ENCODE measurements at regions not wholly inside any gene's neighbourhood (a gene's known extent, or its start where the extent isn't known, plus 50 kb on each side); places are given as distances from the start of the nearest gene placed in this dataset.

DNA sequence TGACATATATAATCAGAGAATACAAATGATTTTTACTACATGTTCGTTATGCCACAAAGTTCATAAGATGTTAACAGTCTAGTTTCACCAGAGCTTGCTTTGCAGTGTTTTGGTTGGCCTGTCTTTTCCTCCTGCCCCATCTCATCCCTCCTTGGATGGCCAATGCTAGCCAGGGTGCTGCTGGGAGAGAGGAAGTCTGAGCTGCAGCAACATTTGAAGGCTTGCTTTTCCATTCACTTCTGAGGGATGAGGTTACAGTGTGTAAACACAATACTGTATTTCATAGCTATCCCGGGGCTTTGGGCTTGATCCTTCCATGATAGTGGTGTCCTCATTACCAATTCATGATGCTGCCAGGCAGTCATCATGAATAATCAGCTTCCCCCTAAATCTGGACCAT lies 170.5 kb downstream of the RAB11FIP2 start:
- CTCF ChIA-PET: no interaction called here
- no peak overlapping the region for H3K4me2 ChIP-seq (ENCODE audit: low read length)
- no peaks in the 10 kb centered on the region for H3K36me3 ChIP-seq (ENCODE audit: control insufficient read depth in 1 of 2, insufficient read depth in 2 of 2, low read length in 2 of 2)
- intact Hi-C loops (cut with micrococcal nuclease): no loop called here
- no peak overlapping the region for H3K27ac ChIP-seq (ENCODE audit: low read depth, low read length)
- POLR2A ChIA-PET: no interaction called here
- DNase-seq (ENCODE audit: low read depth, low spot score) (no peak), ATAC-seq (no peak)
- H3K9me3 ChIP-seq (ENCODE audit: control insufficient read depth in 1 of 2, insufficient read depth in 1 of 2, low read depth in 1 of 2, low read length in 2 of 2): no peaks in the 10 kb centered on the region
- no peaks in the 10 kb centered on the region for H4K20me1 ChIP-seq (ENCODE audit: insufficient read depth)
- no TSS peak for BruUV-seq (replicated peaks)
- no peak overlapping the region for H3K4me3 ChIP-seq (replicated peaks in 1 of 2; ENCODE audit: low read depth in 1 of 2, low read length in 2 of 2)
- H3K9me2 ChIP-seq (ENCODE audit: insufficient read depth): no peaks in the 10 kb centered on the region
- RAD21 ChIA-PET (ENCODE audit: low non-redundant PET in 1 of 2, low total read pairs in 2 of 2, uncharacterized antibody in 2 of 2, unreplicated experiment in 2 of 2): no interaction called here
- H3K79me2 ChIP-seq (ENCODE audit: insufficient read depth, low read length): no peaks in the 10 kb centered on the region
- peaks cover 53% of the 10 kb centered on the region for H3K27me3 ChIP-seq (ENCODE audit: insufficient read depth, low read length)
- no peak overlapping the region for H2AFZ ChIP-seq (ENCODE audit: low read depth, low read length, poor library complexity, severe bottlenecking)
- H3K9ac ChIP-seq (ENCODE audit: low read length): no peak overlapping the region
- H3K4me1 ChIP-seq (ENCODE audit: control insufficient read depth in 1 of 2, insufficient read depth in 2 of 2, low read length in 2 of 2): no peaks in the 10 kb centered on the region
- TF ChIP-seq SRF (IDR thresholded peaks at IDR 0.05; ENCODE audit: low read depth) (no peak), EZH2phosphoT487 (IDR thresholded peaks at IDR 0.05; ENCODE audit: borderline replicate concordance) (no peak), CTCF (IDR thresholded peaks at IDR 0.05 in 2 of 3, conservative IDR thresholded peaks at IDR 0.05 in 1 of 3; ENCODE audit: borderline replicate concordance in 1 of 3, insufficient read depth in 1 of 3, low read depth in 2 of 3, low read length in 2 of 3) (no peak), EZH2 (IDR thresholded peaks at IDR 0.05) (no peak), CBX3 (IDR thresholded peaks at IDR 0.05; ENCODE audit: low read depth) (no peak), YY1 (IDR thresholded peaks at IDR 0.05; ENCODE audit: extremely low read depth, insufficient replicate concordance, low read depth, low read length) (no peak), SIN3A (IDR thresholded peaks at IDR 0.05; ENCODE audit: low read depth) (no peak), SP1 (IDR thresholded peaks at IDR 0.05; ENCODE audit: low read depth) (no peak), ZBTB33 (IDR thresholded peaks at IDR 0.05; ENCODE audit: extremely low read depth, insufficient replicate concordance, low read length) (no peak), MAX (IDR thresholded peaks at IDR 0.05) (no peak), FOSL1 (IDR thresholded peaks at IDR 0.05; ENCODE audit: low read depth) (no peak), POLR2A (IDR thresholded peaks at IDR 0.05; ENCODE audit: borderline replicate concordance, extremely low read depth, insufficient read depth, insufficient read length) (no peak), ZNF274 (IDR thresholded peaks at IDR 0.05; ENCODE audit: low read depth, low read length) (no peak), EGR1 (IDR thresholded peaks at IDR 0.05; ENCODE audit: low read depth) (no peak), ZFX (IDR thresholded peaks at IDR 0.05) (no peak), ELF1 (IDR thresholded peaks at IDR 0.05; ENCODE audit: borderline replicate concordance, low read depth) (no peak), TCF7L2 (IDR thresholded peaks at IDR 0.05; ENCODE audit: borderline replicate concordance, extremely low read depth, insufficient read depth, insufficient read length) (no peak), CEBPB (IDR thresholded peaks at IDR 0.05; ENCODE audit: low read depth) (no peak), POLR2AphosphoS5 (IDR thresholded peaks at IDR 0.05; ENCODE audit: low read depth, low read length) (no peak)
- TF ChIP-seq, protein P1, sequence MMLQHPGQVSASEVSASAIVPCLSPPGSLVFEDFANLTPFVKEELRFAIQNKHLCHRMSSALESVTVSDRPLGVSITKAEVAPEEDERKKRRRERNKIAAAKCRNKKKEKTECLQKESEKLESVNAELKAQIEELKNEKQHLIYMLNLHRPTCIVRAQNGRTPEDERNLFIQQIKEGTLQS (IDR thresholded peaks at IDR 0.05): no peak
